ENCODE measurements at regions not wholly inside any gene's neighbourhood (a gene's known extent, or its start where the extent isn't known, plus 50 kb on each side); places are given as distances from the start of the nearest gene placed in this dataset.
"Not testable (repeated sequence)": the region's sequence is repeated elsewhere in the genome, so short reads cannot be mapped to it uniquely, and the experiment has no call there.

DNA sequence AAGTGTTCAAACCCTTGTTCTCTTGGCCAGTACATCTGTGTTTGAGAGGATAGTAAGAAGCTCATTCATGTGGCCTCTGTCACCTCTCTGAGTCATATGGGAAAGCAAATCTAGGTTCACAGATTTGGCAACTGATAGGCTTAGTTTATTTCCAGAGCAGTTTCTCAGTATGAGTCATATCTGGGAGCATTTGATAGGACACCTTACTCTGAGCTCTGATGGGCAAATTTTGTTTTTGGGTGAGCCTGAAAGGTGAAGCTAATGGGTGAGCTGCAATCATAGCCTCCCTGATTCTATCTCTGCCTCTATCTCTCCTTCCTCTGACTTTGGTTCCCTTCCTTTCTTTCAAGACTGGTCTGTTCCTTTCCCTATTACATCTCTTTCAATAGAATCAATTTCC lies 134.4 kb downstream of the S1PR1 start:
- DNase-seq, result no peak

GRCh38 chr1:101373570-101373969 lies 136.8 kb downstream of the S1PR1 start:
- DNase-seq, result no peak

GRCh38 chr1:101375448-101375847 lies 138.6 kb downstream of the S1PR1 start:
- DNase-seq, result not testable (repeated sequence)

- no peak for DNase-seq
Measured at GRCh38 chr1:101376121-101377083, 139.6 kb downstream of the S1PR1 start.

- DNase-seq, result no peak
Measured at GRCh38 chr1:101377084-101377835, 140.4 kb downstream of the S1PR1 start.

GRCh38 chr1:101379037-101379436 lies 142.2 kb downstream of the S1PR1 start:
- DNase-seq, result no peak

GRCh38 chr1:101379950-101380349 lies 143.1 kb downstream of the S1PR1 start:
- DNase-seq, result no peak

- no peak for DNase-seq
Measured at GRCh38 chr1:101382135-101382534, 145.3 kb downstream of the S1PR1 start.

DNA sequence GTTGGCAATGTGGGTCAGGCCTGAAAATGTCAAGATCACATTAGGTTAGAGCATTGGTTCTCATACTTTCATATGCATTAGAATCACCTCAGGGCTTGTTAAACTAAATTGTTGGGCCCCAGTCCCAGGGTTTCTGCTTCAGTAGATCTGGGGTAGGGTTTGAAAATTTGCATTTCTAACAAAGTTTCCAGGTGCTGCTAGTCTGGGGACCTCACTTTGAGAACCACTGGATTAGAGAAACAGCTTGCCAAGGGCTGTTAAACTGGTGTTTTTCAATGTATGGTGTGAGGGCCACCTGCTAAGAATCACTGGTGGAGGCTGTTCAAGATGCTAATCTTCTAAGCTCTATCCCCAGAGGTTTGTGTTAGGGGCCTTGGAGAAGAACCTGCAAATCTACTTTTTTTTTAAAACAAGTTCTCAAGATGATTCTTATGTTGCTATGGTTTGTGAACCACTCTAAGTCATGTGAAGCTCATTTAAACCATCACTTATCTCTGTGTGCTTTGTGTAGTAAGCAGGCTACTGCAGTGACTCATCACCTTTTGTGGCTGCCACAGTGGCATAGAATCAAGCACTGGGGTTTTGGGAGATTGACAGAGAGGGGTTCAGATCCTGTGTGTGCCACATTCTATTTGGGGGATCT lies 152.2 kb downstream of the S1PR1 start:
- no peak for DNase-seq

DNA sequence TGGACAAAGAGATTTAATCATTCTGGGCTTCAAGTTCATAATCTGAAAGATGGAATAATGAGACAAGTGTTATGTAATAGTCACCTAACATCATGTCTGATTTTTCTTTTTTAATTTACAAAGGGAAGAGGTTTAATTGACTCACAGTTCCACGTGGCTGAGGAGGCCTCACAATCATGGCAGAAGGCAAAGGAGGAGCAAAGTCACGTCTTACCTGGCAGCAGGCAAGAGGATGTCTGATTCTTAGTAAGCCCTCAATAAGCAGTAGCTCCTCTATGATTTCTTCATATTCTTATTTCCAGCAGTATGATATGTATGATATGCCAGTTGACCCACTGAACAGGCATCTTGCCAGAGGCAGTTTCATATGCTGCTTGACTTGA lies 152.7 kb downstream of the S1PR1 start:
- no peak for DNase-seq

DNA sequence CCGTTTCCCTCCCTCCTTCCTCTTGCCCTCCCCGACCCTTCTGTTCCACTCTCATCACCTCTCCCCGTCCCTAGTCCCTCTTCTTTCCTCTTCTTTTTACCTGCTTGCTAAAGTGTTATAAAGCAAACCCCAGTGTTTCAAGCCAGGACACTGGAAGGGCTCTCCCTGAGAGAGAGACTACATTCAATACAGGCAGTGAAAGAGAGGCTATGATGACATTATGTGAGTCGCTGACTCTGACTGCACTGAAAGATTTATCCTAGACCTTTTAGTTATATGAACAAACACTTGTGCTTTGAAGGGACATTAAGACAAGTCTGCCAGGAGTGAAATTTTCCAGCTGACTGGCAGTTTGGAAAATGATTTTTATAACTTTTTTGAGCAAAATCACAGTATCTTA lies 155.7 kb downstream of the S1PR1 start:
- no peak for DNase-seq

DNA sequence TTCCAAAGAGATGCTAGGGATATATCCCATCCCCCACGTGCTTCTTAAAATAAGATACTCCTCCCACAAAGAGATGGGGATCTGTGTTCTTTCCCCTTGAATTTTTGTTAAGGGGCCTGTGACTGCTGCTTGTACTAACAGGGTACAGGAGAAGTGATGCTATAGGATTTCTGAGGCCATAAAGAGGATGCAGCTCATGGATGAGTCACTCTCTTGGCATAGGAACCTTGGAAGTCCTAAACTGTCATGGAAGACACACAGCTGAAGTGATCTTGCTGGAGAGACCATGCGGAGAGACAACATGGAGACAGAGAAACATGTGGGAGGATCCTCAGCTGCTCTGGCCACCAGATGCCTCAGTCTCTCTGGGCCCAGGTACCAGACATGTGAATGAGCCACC lies 157.2 kb downstream of the S1PR1 start:
- DNase-seq, result no peak

- DNase-seq, result no peak
Measured at GRCh38 chr1:101399222-101399621, 162.4 kb downstream of the S1PR1 start.

- DNase-seq, result no peak
Measured at GRCh38 chr1:101406271-101406670, 169.5 kb downstream of the S1PR1 start.

GRCh38 chr1:101406681-101407080 lies 169.9 kb downstream of the S1PR1 start:
- DNase-seq, result no peak

DNA sequence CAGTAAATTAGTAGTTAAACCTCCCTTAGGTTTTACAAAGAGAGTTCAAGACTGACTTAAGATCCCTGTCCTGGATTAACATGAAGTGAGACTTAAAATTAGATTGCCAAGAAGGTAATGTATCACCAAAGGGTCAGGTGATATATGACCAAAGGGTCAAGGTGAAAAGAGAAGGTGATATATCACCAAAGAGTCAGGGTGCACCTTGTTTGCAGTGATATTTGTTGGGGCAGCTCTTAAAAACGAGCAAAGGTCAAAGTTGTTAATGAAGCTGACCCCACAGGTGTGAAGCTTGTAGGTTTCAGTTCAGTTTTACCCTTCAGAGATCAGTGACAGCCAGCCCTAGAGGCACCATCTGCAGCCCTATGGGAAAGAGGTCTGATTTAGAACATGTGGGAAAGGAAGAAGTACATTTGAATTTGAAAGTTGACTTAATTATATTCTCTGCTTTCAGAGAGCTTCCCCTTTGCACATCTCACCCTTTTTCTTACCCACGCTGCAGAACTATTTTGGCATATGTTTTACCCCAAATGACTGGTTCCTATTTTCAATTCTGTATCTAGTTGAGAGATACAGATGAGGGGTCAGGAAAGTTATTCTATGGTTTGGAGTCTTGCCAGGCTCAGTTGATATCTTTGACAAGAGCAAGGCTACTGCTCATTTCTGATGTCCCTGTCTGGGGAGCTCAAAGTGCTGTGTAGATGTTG lies 170.8 kb downstream of the S1PR1 start:
- no peak for DNase-seq

- DNase-seq, result no peak
Measured at GRCh38 chr1:101408212-101409042, 171.6 kb downstream of the S1PR1 start.

DNA sequence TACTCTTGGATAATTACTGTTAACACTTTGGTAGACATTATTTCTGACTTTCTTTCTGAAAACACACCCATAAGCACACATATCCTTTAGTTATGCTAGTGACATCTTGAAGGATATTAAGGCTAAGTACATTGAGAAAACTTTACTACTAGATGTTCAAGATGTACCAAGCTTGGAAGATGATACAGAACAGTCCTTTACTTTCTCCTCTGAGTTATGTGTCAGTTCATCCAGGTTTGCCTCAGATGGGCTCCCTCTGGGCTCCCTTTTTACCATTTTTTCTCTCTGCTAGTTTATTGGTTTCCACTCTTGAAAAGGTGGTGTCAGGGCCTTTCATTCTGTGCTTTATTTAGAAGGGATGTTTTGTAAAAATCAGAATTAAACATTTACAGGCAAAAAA lies 172.3 kb downstream of the S1PR1 start:
- DNase-seq, result no peak

- DNase-seq, result no peak
Measured at GRCh38 chr1:101410048-101410878, 173.4 kb downstream of the S1PR1 start.

DNA sequence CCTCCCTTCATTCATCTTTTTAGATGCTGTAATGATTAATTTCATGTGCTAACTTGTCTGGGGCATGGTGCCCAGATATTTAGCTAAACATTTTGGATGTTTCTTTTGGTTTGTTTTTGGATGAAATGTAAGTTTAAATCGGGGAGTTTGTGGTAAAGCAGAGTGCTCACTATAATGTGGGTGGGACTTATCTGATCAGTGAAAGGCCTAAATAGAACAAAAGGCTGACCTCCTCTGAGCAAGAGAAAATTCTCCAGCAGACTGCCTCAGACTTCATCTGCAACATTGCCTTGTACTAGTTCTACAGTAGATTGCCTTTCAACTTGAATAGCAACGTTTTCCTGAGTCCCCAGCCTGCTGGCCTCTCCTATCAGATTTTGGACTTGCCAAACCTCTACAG lies 183.6 kb downstream of the S1PR1 start:
- no peak for DNase-seq

GRCh38 chr1:101428083-101428482 lies 191.3 kb downstream of the S1PR1 start:
- not testable (repeated sequence) for DNase-seq
